ENCODE measurements at regions not wholly inside any gene's neighbourhood (a gene's known extent, or its start where the extent isn't known, plus 50 kb on each side); places are given as distances from the start of the nearest gene placed in this dataset.

- TF ChIP-seq CTCF (conservative IDR thresholded peaks at IDR 0.05), result no peak
- TF ChIP-seq ZFX (IDR thresholded peaks at IDR 0.05), result no peak
Observed at GRCh38 chr7:68904630-68905029, 693.6 kb upstream of the AUTS2 start.

All from C4-2B (cell line).